Erythroblast (primary cell): ENCODE measurements at regions not wholly inside any gene's neighbourhood (a gene's known extent, or its start where the extent isn't known, plus 50 kb on each side); places are given as distances from the start of the nearest gene placed in this dataset.

Experiments
- GATA1 ChIP-seq: IDR thresholded peaks from 2 replicates; pipeline ENCODE4 v1.6.1; 2011; ENCODE audit warnings: low read depth, mild to moderate bottlenecking, control low read depth, low read length, moderate library complexity
- POLR2A ChIP-seq: IDR thresholded peaks from 2 replicates; pipeline ENCODE4 v1.6.1; 2011; ENCODE audit warnings: mild to moderate bottlenecking, low read length

DNA sequence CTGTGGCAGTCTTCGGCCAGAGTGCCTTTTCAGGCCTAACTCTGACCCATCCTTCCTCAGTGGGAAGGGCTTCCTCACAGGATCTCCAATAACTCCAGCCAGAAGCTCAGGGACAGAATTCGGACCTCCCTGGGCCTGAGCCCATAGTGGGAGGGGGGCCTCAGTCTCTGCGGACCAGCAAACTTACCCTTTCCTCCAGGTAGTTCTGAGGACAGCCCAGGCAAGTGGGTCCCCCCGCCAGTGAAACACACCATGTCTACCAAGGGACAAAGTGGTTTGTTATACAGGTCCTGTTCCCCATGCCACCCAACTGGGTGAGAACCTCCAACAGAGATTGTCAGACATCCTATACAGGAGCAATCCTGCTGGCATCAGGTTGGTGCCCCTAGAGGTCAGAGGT is 350.4 kb downstream of the RAB28 start:
- TF ChIP-seq POLR2A (no peak), GATA1 (no peak)
